ENCODE measurements at regions not wholly inside any gene's neighbourhood (a gene's known extent, or its start where the extent isn't known, plus 50 kb on each side); places are given as distances from the start of the nearest gene placed in this dataset.

DNA sequence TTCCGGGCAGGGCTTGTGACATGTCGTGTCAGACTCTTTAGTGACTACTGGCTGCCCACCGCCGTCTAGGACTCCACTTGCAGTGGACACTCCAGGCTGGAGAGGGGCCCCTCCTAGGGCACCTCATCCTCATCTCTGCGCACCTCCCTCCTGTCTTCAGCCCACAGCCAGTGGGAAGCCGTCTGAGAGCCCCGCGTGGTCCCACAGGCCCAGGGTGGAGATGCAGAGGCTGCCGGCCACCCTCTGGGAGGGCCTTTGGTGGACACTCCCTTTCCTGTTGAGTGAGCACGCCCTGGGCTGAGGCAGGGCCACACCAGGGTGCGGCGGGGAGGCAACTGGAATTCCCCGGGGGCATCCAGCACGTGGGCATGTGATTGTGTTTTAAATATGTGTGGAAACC is 80.5 kb downstream of the IRX2 start:
- ATAC-seq (no peak), DNase-seq (no peak)
- no peak overlapping the region for H3K27ac Mint-ChIP-seq
- H3K4me1 Mint-ChIP-seq: no peaks in the 10 kb centered on the region
- H3K9me3 Mint-ChIP-seq: no peaks in the 10 kb centered on the region
- H3K36me3 Mint-ChIP-seq (ENCODE audit: low read depth): no peaks in the 10 kb centered on the region
- no peaks in the 10 kb centered on the region for H3K27me3 Mint-ChIP-seq
- H3K4me3 Mint-ChIP-seq: no peak overlapping the region

DNA sequence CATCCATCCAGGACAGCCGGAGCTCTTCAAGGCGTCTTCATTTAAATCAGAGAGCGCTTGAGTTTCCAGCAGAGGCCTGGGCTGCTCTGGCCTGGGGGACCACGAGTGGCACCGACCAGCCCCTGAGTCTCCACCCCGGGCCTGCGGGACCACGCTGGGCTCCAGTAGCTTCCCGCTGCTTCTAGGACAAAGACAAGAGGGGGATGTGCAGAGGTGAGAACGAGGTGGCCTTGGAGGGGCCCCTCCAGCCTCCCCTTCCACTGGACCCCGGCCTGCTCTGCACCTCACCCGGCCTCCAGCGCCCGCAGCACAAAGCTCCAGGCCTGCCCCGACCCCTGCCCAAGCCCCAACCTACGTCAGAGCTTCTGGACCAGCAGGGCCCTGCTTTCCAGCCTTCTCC is 81.6 kb downstream of the IRX2 start:
- Mint-ChIP-seq H3K9me3 (no peaks in the 10 kb centered on the region), H3K4me3 (no peak overlapping the region), H3K27ac (no peak overlapping the region), H3K4me1 (no peaks in the 10 kb centered on the region), H3K27me3 (no peaks in the 10 kb centered on the region), H3K36me3 (ENCODE audit: low read depth) (no peaks in the 10 kb centered on the region)
- ATAC-seq: no peak
- DNase-seq: no peak

DNA sequence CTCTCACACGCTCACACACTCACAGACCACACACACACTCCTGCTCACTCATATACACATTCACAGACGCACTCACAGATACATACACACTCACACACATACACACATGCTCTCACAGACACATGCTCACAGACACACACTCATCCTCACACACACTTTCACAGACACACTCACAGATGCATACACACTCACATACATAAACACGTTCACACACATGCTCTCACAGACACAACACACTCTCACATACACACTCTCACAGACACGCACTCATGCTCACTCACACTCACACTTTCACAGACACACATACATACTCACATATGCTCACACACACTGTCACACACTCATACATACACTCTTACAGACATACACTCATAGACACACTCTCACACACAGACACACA is 82.2 kb downstream of the IRX2 start:
- Mint-ChIP-seq H3K27ac (no peak overlapping the region), H3K4me1 (no peaks in the 10 kb centered on the region), H3K4me3 (no peak overlapping the region), H3K36me3 (ENCODE audit: low read depth) (no peaks in the 10 kb centered on the region), H3K27me3 (no peaks in the 10 kb centered on the region), H3K9me3 (no peaks in the 10 kb centered on the region)
- DNase-seq (no peak), ATAC-seq (no peak)

DNA sequence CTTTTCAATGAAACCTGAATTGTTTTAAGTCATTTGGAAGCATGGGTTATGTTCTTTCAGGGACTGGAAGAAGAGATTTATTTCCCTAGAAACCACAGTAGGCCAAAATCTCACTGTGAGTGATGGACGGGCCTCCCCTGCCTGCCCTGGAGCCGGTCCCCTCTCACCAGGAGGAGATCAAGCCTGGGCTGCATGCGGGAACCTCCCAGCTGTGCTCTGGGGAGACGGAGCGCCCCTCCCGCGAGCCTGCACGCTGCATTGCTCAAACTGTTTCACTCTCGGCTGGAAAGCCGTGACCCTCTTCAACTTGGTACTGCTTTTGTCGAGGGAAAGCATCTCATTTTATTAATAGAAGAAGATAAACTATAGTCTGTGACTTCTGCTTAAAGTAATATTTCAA is 85.4 kb downstream of the IRX2 start:
- Mint-ChIP-seq H3K4me1 (no peaks in the 10 kb centered on the region), H3K27ac (no peak overlapping the region), H3K9me3 (no peaks in the 10 kb centered on the region), H3K27me3 (no peaks in the 10 kb centered on the region), H3K36me3 (ENCODE audit: low read depth) (no peaks in the 10 kb centered on the region), H3K4me3 (no peak overlapping the region)
- ATAC-seq (no peak), DNase-seq (no peak)

DNA sequence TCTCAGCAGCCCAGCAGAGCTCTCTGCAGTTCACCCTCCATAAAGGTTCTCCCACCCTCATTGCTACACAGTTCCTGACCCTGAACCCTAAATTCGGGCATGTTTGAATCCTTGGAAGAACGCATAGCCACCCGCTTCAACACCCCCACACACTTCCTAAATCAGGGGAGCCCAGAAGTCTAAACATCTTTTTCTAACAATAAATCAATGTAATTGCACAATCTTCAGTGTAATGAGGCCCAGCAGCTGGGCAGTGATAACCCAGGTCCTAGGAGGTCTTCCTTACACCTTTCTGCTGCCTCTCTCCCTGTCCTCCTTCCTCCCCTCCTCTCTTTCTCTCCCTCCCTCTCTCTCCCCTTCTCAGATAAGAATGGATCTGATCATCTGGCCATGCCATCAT is 88.0 kb downstream of the IRX2 start:
- H3K4me1 Mint-ChIP-seq: no peaks in the 10 kb centered on the region
- no peak overlapping the region for H3K4me3 Mint-ChIP-seq

DNA sequence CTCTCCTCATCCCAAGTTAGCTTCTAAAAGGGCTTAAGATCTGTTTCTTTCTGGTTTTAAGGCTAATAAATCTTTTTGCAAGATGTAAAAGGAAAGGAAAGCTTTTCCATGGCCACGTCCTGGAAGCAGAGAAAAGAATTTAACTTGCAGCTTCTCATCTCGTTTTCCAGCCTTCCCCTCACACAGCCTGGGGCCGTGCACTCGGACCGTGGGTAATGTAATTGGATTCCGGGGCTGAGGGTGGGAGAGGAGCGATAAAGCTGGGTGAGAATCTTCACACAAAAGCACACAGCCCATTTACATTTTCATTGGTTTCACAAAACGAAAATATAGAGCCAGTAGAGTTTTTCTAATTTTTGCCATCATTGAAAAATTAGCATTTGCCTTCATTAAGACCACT is 91.2 kb downstream of the IRX2 start:
- Mint-ChIP-seq H3K27me3 (no peaks in the 10 kb centered on the region), H3K36me3 (ENCODE audit: low read depth) (no peaks in the 10 kb centered on the region), H3K4me3 (no peak overlapping the region), H3K27ac (no peak overlapping the region), H3K4me1 (no peaks in the 10 kb centered on the region), H3K9me3 (peaks cover 3% of the 10 kb centered on the region)
- ATAC-seq (no peak), DNase-seq (no peak)

More for the DNA sequence above, 88.0 kb downstream of the IRX2 start:
- H3K27ac Mint-ChIP-seq: no peak overlapping the region
- ATAC-seq: no peak
- H3K27me3 Mint-ChIP-seq: no peaks in the 10 kb centered on the region
- no peak for DNase-seq
- H3K9me3 Mint-ChIP-seq: peaks cover 3% of the 10 kb centered on the region
- H3K36me3 Mint-ChIP-seq (ENCODE audit: low read depth): no peaks in the 10 kb centered on the region

DNA sequence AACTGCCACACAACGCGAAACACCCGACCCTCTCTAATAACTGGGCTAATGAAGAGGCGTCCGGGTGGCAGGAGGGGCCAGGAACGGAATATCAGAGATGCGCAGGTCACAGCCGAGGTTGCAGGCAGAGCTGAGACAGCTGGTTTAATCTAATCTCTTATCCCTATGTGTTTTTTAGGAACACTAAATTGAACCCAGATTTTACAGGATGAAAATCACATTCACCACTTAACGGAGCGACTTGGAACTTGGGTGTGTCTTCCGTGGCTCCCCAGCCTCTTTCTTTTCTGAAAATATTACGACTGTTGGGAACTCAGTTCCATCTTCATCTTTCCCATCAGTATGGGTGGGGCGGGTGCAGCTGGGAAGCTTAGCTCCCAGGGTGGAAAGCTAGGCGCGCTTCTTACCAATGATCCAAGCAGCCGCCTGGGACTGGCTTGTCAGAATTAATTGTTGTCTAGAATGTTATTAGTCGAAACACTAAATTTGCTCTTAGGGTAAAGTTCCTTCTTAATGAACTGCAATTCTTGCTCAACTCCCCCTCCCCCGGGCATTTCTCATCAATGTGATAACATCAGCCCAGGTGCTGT is 92.5 kb downstream of the IRX2 start:
- Mint-ChIP-seq H3K9me3 (peaks cover 3% of the 10 kb centered on the region), H3K36me3 (ENCODE audit: low read depth) (no peaks in the 10 kb centered on the region), H3K27me3 (no peaks in the 10 kb centered on the region), H3K4me3 (no peak overlapping the region), H3K27ac (no peak overlapping the region), H3K4me1 (no peaks in the 10 kb centered on the region)
- ATAC-seq (no peak), DNase-seq (no peak)

DNA sequence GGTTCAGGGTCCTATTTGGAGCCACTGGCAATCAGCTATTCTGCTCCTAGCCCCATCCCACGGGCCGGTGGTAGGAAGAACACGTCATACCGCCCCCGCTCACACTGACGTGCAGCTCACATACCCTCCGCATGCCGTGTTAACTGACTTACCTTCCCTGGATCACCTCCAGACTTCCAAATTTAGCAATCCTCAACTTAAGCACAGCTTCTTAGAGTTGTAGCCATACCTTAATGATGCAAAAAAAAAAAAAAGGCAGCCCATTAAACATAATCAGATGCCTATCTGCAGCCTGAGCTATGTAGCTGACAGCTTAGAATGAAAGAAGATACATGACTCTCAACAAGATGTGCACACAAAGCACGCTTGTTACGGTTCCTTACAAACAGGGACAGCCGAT is 93.0 kb downstream of the IRX2 start:
- no peaks in the 10 kb centered on the region for H3K36me3 Mint-ChIP-seq (ENCODE audit: low read depth)
- no peaks in the 10 kb centered on the region for H3K4me1 Mint-ChIP-seq
- H3K4me3 Mint-ChIP-seq: no peak overlapping the region
- peaks cover 3% of the 10 kb centered on the region for H3K9me3 Mint-ChIP-seq
- DNase-seq: no peak
- no peaks in the 10 kb centered on the region for H3K27me3 Mint-ChIP-seq
- no peak overlapping the region for H3K27ac Mint-ChIP-seq
- no peak for ATAC-seq

DNA sequence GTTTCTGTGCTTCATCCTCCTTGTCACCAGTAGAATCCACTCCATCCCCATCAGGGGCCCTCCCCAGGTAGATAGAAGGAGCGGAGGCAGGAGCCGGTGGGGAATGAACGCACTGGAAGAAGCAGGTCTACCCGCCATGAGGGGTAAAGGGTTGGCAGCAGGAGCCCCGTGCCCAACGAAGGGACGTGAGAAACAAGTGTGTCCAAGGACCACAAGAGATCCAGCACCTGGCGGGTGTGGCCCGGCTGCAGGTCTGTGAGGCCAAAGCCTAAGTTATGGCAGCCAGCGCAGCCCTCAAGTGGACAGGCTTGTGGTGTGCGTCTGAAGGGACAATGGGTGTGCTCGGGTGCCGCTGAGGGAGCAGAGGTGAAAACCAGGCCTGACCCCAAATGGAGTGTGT is 94.3 kb downstream of the IRX2 start:
- H3K4me3 Mint-ChIP-seq: no peak overlapping the region
- H3K27ac Mint-ChIP-seq: no peak overlapping the region

DNA sequence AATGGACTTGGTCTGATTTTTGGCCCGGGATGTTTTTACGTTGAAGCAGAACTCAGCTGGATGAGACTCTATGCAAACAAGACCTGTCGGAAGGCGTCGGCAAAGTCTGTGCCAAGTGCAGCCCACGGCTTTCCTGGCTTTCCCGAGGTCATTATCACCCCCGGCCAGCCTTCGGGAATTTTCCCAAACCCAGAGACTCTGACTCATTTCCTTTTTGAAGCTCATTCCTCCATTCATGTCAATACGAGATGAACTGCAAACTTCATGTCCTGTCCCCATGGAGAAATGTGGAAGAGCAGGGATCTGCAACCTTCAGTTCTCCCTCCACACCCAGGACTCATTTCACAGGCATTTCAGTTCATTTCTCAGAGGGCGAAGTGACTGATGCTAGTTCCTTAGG is 95.3 kb downstream of the IRX2 start:
- Mint-ChIP-seq H3K4me1 (no peaks in the 10 kb centered on the region), H3K9me3 (peaks cover 3% of the 10 kb centered on the region), H3K4me3 (no peak overlapping the region), H3K27me3 (no peaks in the 10 kb centered on the region), H3K27ac (no peak overlapping the region), H3K36me3 (ENCODE audit: low read depth) (no peaks in the 10 kb centered on the region)
- ATAC-seq (no peak), DNase-seq (no peak)

More for the DNA sequence above, 94.3 kb downstream of the IRX2 start:
- no peaks in the 10 kb centered on the region for H3K4me1 Mint-ChIP-seq
- DNase-seq: no peak
- peaks cover 3% of the 10 kb centered on the region for H3K9me3 Mint-ChIP-seq
- ATAC-seq: no peak
- H3K27me3 Mint-ChIP-seq: no peaks in the 10 kb centered on the region
- no peaks in the 10 kb centered on the region for H3K36me3 Mint-ChIP-seq (ENCODE audit: low read depth)

DNA sequence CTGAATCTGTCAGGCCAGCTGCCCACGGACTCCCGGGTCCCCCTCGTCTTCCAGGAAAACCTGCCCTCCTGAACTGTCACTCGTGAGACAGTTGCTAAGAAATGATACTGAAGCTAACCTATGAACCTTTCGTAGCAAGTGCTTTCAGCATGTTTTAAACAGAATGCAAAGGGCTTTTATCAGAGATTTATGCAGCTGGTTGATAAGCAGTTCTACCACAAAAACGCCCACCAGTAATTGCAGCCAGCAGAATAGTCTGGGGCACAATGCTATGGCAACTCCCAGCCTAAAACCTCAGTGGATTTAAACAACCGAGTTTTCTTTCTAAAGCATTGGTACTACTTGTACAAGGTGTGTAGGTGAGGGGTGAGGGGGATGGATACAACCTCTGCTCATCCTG is 97.5 kb downstream of the IRX2 start:
- ATAC-seq (no peak), DNase-seq (no peak)
- Mint-ChIP-seq H3K4me3 (no peak overlapping the region), H3K9me3 (peaks cover 9% of the 10 kb centered on the region), H3K27me3 (no peaks in the 10 kb centered on the region), H3K4me1 (no peaks in the 10 kb centered on the region), H3K36me3 (ENCODE audit: low read depth) (no peaks in the 10 kb centered on the region), H3K27ac (no peak overlapping the region)

DNA sequence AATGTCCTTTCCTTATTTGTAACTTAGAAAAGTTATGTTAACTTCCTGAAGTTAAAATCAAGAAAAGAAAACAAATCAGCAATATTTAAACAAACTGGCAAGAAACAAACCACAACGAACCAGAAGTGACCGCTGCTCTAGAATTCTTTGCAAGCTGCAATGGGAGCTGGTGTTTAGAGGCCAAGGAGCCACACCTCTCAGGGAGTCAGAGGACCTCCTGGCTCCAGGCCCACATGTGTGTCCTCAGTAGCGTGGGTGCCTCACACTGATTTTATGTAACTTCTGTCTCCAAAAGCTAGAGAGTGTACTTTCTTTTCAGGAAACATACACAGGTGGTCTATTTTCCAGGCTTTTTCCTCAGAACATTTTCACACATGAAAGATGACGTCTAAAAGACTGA is 100.4 kb downstream of the IRX2 start:
- no peak overlapping the region for H3K4me3 Mint-ChIP-seq
- peaks cover 10% of the 10 kb centered on the region for H3K9me3 Mint-ChIP-seq
- DNase-seq: no peak
- H3K36me3 Mint-ChIP-seq (ENCODE audit: low read depth): no peaks in the 10 kb centered on the region
- H3K27me3 Mint-ChIP-seq: no peaks in the 10 kb centered on the region
- no peak overlapping the region for H3K27ac Mint-ChIP-seq
- H3K4me1 Mint-ChIP-seq: no peaks in the 10 kb centered on the region
- no peak for ATAC-seq

DNA sequence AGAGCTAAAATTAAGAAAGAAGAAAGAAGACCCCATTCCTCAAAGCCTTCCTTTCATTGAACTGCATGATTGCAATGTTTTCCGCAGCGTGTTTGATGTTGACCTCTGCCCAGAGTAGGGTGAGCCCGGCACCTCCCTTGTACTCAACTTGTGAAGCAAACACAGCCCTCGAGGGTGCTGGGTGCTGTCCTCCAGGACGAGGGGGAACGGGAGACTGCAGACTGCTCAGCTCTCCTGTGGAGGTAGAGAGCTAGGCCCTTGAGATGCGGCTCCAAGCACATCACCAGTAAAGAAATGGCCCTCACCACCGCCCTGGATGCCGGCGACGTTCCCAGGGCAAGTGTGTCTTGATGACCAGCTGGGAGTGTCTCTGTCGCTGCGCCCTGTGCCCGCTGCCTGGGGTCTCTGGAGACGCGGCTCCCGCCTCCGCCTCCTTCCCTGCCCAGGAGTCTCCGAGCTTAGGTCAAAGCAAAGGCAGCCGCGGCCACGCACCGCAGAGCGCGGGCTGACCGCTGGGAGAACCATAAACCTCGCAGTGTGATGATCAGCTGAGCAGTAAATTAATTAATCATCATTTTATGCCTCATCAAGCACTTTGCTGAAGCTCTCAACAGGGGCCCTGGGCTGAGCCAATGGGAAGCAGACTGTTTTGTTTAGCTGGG is 108.7 kb downstream of the IRX2 start:
- no peaks in the 10 kb centered on the region for H3K27me3 Mint-ChIP-seq
- H3K36me3 Mint-ChIP-seq (ENCODE audit: low read depth): no peaks in the 10 kb centered on the region
- no peak for ATAC-seq
- H3K27ac Mint-ChIP-seq: no peak overlapping the region
- no peak for DNase-seq
- no peaks in the 10 kb centered on the region for H3K4me1 Mint-ChIP-seq
- H3K4me3 Mint-ChIP-seq: no peak overlapping the region
- H3K9me3 Mint-ChIP-seq: no peaks in the 10 kb centered on the region

DNA sequence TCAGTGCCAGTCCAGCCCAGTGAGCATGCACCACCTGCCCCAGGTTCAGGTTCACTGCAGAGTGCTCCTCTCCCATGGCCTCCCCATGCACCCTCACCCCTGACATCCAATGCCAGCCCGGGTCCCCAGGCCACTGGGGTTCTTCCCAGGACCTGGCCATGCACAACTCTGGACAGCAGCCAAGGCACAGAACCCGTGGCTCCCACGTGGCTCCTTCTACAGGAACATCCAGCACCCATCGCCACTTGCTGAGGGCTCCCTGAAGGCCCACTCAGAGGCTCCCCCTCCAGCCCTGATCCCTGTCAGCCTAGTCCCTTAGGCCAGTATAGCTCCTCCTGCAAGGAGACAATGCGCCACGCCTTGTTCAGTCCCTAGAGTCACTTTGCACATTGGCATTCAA is 110.8 kb downstream of the IRX2 start:
- H3K4me3 Mint-ChIP-seq: no peak overlapping the region
- no peaks in the 10 kb centered on the region for H3K36me3 Mint-ChIP-seq (ENCODE audit: low read depth)
- ATAC-seq (no peak), DNase-seq (no peak)
- no peak overlapping the region for H3K27ac Mint-ChIP-seq
- H3K27me3 Mint-ChIP-seq: no peaks in the 10 kb centered on the region
- H3K4me1 Mint-ChIP-seq: no peaks in the 10 kb centered on the region
- H3K9me3 Mint-ChIP-seq: no peaks in the 10 kb centered on the region

DNA sequence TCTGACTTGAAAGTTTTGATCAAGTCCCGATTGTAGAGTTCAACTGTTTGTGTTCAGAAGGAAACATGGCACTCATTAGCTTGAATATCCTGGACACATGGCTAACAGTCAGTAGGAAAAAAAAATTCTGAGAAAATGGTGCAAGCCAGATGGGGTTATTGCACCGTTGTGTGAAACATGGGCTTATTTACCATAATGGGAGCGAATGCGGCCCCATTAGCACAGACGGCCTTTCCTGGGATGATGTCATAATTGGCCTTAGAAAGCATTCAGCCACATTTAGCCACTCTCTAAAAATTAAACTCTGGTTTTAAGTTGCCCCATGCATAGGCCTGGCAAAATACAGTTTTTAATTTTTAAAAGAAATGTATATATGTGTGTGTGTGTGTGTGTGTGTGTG is 112.1 kb downstream of the IRX2 start:
- no peak overlapping the region for H3K27ac Mint-ChIP-seq
- DNase-seq (no peak), ATAC-seq (no peak)
- no peak overlapping the region for H3K4me3 Mint-ChIP-seq
- no peaks in the 10 kb centered on the region for H3K4me1 Mint-ChIP-seq
- H3K36me3 Mint-ChIP-seq (ENCODE audit: low read depth): no peaks in the 10 kb centered on the region
- no peaks in the 10 kb centered on the region for H3K9me3 Mint-ChIP-seq
- H3K27me3 Mint-ChIP-seq: no peaks in the 10 kb centered on the region
